ENCODE measurements at regions not wholly inside any gene's neighbourhood (a gene's known extent, or its start where the extent isn't known, plus 50 kb on each side); places are given as distances from the start of the nearest gene placed in this dataset.

GRCh38 chr14:65296402-65296801 lies 116.1 kb upstream of the FUT8 start:
- no peak for TF ChIP-seq CTCF (IDR thresholded peaks at IDR 0.05)
- TF ChIP-seq POLR2A (IDR thresholded peaks at IDR 0.05) = no peak
